K562 (cell line): ENCODE measurements at regions not wholly inside any gene's neighbourhood (a gene's known extent, or its start where the extent isn't known, plus 50 kb on each side); places are given as distances from the start of the nearest gene placed in this dataset.

Experiments used
- ATF2 ChIP-seq: sonication (generic); formaldehyde crosslinking; IDR thresholded peaks from 2 replicates; pipeline ENCODE4 v1.8.1; 2022; ENCODE audit warnings: missing genetic modification reagents
- CSDE1 ChIP-seq, 2 experiments: fragments of 450-650 bp; IDR thresholded peaks; 2 replicates each; pipeline ENCODE4 v1.6.1; 2016; ENCODE audit warnings: mild to moderate bottlenecking in 1 of 2
- TF ChIP-seq, protein P1 (sequence below), 2 experiments: IDR thresholded peaks; 2 replicates each; pipeline ENCODE4 v1.6.1; 2012; ENCODE audit warnings: improper control_type of control experiment in 2 of 2, low read depth in 2 of 2, low read length in 2 of 2, borderline replicate concordance in 1 of 2

DNA sequence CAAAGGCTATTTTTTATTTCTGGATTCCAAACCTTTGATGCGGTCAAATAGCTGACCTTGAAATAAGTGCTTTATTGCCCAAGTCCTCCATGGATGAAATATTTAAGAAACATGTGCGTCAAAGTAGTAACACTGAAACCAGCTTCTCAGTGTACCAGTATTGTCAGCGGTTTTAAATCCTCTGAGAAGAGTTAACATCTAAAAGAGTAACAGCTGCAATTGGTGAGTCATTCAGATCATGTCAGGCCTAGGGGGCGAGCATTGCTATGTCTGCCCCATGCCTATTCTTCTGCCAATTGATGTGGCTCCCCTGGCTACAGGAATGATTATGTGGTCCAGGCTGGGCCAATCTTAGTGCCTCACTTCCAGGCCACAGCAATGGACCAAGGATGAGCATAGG is 263.3 kb upstream of the SORL1-AS1 start:
- no peak for TF ChIP-seq CSDE1 (IDR thresholded peaks at IDR 0.05)
- TF ChIP-seq ATF2 (CRISPR knock-in tag) = no peak
- TF ChIP-seq, protein P1, sequence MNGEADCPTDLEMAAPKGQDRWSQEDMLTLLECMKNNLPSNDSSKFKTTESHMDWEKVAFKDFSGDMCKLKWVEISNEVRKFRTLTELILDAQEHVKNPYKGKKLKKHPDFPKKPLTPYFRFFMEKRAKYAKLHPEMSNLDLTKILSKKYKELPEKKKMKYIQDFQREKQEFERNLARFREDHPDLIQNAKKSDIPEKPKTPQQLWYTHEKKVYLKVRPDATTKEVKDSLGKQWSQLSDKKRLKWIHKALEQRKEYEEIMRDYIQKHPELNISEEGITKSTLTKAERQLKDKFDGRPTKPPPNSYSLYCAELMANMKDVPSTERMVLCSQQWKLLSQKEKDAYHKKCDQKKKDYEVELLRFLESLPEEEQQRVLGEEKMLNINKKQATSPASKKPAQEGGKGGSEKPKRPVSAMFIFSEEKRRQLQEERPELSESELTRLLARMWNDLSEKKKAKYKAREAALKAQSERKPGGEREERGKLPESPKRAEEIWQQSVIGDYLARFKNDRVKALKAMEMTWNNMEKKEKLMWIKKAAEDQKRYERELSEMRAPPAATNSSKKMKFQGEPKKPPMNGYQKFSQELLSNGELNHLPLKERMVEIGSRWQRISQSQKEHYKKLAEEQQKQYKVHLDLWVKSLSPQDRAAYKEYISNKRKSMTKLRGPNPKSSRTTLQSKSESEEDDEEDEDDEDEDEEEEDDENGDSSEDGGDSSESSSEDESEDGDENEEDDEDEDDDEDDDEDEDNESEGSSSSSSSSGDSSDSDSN (IDR thresholded peaks at IDR 0.05; ENCODE audit: borderline replicate concordance in 1 of 2, low read depth in 2 of 2, low read length in 2 of 2) = no peak
